ENCODE measurements at regions not wholly inside any gene's neighbourhood (a gene's known extent, or its start where the extent isn't known, plus 50 kb on each side); places are given as distances from the start of the nearest gene placed in this dataset.
"Not testable (repeated sequence)": the region's sequence is repeated elsewhere in the genome, so short reads cannot be mapped to it uniquely, and the experiment has no call there.

GRCh38 chr20:1810926-1811620 is 84.1 kb upstream of the SIRPA start:
- no peak for DNase-seq (ENCODE audit: low spot score)

- DNase-seq (ENCODE audit: low spot score): no peak
Observed at GRCh38 chr20:1810572-1810925, 84.7 kb upstream of the SIRPA start.

GRCh38 chr20:1809611-1810510 is 85.3 kb upstream of the SIRPA start:
- peak; percentile 22 for DNase-seq (ENCODE audit: low spot score)

- DNase-seq (ENCODE audit: low spot score): peak; percentile 81
Observed at GRCh38 chr20:1809131-1809572, 86.1 kb upstream of the SIRPA start.

GRCh38 chr20:1808101-1808500 is 87.1 kb upstream of the SIRPA start:
- no peak for DNase-seq (ENCODE audit: low spot score)

- no peak for DNase-seq (ENCODE audit: low spot score)
Observed at GRCh38 chr20:1807394-1807793, 87.8 kb upstream of the SIRPA start.

- DNase-seq (ENCODE audit: low spot score): no peak
Observed at GRCh38 chr20:1806456-1806855, 88.8 kb upstream of the SIRPA start.

GRCh38 chr20:1805816-1806215 is 89.4 kb upstream of the SIRPA start:
- DNase-seq (ENCODE audit: low spot score): no peak

- DNase-seq (ENCODE audit: low spot score): no peak
Observed at GRCh38 chr20:1805161-1805581, 90.0 kb upstream of the SIRPA start.

GRCh38 chr20:1804554-1804956 is 90.7 kb upstream of the SIRPA start:
- DNase-seq (ENCODE audit: low spot score): no peak

- no peak for DNase-seq (ENCODE audit: low spot score)
Observed at GRCh38 chr20:1803932-1804501, 91.2 kb upstream of the SIRPA start.

GRCh38 chr20:1803061-1803931 is 91.9 kb upstream of the SIRPA start:
- DNase-seq (ENCODE audit: low spot score): no peak

- no peak for DNase-seq (ENCODE audit: low spot score)
Observed at GRCh38 chr20:1802385-1803060, 92.7 kb upstream of the SIRPA start.

GRCh38 chr20:1801929-1802306 is 93.3 kb upstream of the SIRPA start:
- no peak for DNase-seq (ENCODE audit: low spot score)

GRCh38 chr20:1801225-1801928 is 93.8 kb upstream of the SIRPA start:
- DNase-seq (ENCODE audit: low spot score): no peak

GRCh38 chr20:1800777-1801176 is 94.4 kb upstream of the SIRPA start:
- DNase-seq (ENCODE audit: low spot score): peak; percentile 52

GRCh38 chr20:1800180-1800579 is 95.0 kb upstream of the SIRPA start:
- no peak for DNase-seq (ENCODE audit: low spot score)

GRCh38 chr20:1799746-1800145 is 95.5 kb upstream of the SIRPA start:
- not testable (repeated sequence) for DNase-seq (ENCODE audit: low spot score)

GRCh38 chr20:1798982-1799381 is 96.2 kb upstream of the SIRPA start:
- DNase-seq (ENCODE audit: low spot score): no peak

GRCh38 chr20:1793821-1794220 is 101.4 kb upstream of the SIRPA start:
- no peak for DNase-seq (ENCODE audit: low spot score)

GRCh38 chr20:1792274-1792673 is 102.9 kb upstream of the SIRPA start:
- DNase-seq (ENCODE audit: low spot score): no peak
